NOMO-1 treated with DMSO at 0.1 percent for 48 hours (cell line): ENCODE measurements at regions not wholly inside any gene's neighbourhood (a gene's known extent, or its start where the extent isn't known, plus 50 kb on each side); places are given as distances from the start of the nearest gene placed in this dataset.

Experiments used
- DNase-seq: peaks from one replicate; lab custom pipeline; 2025; ENCODE audit not compliant: unreplicated experiment; lab: John Stamatoyannopoulos, UW

DNA sequence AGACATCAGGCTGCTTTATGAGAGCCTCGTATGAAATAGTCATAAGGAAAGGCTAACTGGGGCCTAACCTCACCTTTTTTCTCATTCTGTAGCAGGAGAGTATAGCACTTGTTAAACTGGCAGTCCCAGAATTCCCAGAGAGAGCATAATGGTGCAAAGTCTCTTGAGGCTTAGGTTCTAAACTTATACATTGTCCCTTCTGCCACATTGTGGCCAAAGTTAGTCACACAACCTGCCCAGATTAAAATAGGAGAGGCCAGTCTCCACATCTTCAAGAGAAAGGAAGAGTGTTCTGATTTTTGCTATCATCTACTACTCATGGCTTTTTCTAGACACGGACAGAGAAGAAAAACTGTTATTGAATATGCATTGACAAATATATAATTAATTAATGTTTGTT, 1588.9 kb upstream of the PCDH7 start:
- no peak for DNase-seq

DNA sequence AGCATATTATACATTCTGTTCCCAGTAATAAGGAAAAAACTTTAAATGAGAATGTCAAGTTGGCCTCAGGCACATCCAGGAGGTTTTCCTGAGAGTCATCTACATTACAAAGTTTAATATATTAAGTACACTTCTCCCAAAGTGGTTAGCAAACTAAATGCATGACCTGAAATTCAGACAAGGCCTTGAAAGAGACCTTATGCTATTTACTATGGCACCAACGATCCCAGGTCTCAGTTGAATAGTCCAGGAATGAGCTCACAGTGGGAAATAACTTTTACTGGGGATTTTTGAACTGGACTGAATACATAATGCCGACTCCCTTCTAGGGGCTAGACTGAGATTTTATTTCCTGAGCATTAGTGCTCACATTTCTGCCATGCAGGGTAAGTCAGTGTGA, 1577.5 kb upstream of the PCDH7 start:
- no peak for DNase-seq

DNA sequence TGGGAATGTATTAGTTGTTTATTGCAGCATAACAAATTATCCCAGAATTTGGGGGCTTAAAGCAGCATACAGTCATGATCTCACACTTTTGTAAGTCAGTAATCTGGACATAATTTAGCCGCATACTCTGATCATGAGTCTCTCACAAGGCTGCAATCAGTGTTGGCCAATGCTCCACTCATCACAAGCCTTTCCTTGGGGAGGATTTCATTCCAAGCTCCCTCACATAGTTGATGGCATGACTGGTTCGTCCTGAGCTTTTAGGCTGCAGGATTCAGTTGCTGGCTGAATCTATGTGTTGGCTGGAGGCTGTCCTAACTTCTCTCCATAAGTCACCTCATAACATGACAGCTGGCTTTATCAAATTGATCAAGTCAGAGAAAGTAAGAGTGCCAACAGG, 1568.6 kb upstream of the PCDH7 start:
- no peak for DNase-seq

DNA sequence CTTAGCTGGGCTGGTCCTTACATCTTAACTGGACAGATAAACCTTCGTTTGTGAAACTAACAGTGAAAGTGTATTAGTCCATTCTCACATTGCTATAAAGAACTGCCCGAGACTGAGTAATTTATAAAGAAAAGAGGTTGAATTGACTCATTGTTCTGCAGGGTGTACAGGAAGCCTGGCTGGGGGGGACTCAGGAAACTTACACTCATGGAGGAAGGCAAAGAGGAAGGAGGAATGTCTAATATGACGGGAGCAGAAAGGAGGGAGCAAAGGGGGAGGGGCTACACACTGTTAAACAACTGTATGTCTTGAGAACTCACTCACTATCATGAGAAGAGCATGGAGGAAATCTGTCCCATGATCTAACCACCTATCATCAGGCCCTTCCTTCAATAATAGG, 1566.5 kb upstream of the PCDH7 start:
- no peak for DNase-seq

DNA sequence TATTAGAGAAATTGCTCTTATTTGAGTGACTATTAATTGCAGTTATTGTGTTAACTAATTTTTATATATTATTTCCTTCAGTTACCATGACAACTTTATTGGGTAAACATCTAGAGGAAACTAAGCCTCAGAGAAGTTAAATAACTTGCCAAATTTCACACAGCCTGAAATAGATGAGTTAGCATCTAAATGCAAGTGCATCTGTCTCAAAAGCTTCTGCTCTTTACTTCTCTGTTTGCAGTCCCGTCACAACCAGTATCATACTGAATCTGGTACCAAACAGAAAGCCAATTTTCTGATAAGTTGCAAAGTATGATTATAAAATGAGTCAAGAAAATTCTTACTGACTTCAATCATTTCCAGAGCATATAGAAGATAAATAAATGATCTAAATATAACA, 1544.9 kb upstream of the PCDH7 start:
- DNase-seq: no peak

DNA sequence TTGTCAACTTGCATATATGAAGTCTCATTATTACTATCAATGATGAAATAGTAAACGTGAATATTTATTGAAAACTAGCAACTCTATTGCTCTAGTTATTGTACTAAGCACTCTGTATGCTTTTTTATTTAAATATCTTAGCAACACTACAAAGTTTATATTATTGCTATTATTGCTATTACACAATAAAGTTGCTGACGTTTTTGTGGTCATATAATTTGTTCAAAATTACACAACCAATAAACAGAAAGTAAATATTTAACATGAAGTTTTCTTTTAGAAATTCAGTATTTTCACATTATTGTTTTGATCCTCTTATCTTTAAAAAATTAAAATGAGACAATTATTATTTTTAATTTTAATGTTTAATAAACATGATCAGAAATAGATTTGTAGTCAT, 1521.1 kb upstream of the PCDH7 start:
- no peak for DNase-seq

DNA sequence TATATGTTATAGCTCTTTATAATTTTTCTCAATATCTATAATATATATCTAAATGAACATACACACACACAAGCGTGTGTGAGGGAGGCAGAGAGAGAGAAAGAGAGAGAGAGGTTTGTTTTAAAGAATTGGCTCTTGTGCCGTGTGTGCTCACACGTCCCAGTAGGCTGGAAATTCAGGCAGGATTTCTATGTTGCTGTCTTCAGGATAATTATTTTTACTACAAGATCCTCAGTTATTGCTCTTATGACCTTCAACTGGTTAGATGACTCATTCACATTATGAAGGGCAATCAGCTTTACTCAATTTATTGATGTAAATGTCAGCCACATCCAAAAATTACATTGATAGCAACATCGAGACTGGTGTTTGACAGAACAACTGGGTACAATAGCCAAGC, 1520.7 kb upstream of the PCDH7 start:
- no peak for DNase-seq

DNA sequence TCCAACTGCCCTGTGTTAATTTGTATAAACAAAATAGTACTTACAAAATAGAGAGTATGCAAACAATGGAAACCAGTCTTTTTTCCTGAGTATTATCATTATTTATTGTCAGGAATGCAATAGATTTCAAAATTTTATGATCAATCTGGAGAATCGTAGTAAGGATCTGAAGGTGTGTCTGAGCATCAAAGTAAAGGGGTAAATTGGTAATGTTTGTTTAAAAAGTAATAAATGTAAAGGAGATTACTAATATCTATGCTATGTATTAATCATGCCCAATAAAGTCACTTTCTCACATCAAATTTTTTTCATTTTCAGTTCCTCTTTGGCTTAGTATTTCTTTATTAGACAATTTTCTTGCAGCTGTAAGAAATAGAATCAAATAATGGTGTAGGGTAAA, 1507.1 kb upstream of the PCDH7 start:
- no peak for DNase-seq

DNA sequence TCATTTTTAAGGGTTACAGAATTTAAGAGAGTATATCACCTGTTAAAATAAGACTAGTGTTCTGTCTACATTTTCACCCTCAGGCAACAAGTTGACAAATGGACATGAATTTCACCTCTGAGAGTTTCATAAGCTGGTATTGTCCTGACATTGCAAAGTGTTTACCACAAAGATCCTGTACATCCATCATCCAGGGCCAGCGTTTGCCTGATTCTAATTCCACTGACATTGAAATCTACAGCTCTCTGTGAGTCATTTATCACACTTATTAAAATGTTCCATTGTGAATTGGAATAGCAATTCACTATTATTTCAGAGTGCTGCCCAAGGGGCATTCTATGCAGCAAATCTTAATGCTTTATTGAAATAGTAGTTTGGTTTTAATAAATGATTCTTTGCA, 1499.4 kb upstream of the PCDH7 start:
- DNase-seq: no peak

DNA sequence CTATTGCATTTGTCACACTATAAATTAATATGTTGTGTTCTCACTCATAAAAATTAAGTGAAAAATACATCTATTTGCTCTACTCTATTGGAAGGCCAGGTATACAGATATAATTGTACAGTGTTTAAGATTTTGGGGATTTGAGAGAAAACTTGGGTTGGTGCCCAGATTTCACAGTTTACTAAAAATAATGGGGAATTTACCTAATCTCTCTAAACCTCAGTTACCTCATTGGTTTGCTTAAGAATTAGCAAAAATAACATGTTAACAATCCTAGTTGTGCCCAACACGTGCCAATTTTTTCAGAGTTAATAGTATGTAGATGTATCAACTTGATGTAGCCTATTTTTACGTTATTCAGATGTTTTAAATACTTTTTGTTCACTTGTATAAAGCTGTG, 1495.3 kb upstream of the PCDH7 start:
- DNase-seq: no peak

DNA sequence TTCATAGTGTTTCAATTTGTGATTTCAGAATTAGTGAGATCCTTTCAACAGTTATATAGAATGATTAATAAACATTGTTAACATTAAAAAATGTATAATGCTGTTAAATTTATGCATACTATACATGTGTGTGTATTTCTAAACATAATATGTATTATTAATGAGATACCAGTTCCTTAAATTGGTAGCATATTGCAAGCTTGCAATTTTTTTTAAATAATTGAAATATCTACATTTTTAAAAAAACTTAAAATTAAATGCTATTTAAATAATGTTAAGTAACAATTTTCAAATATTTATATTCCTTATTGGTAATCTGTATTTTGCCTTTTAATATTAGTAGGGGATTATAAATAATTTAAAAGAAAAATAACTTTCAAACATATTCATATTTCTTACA, 1479.5 kb upstream of the PCDH7 start:
- DNase-seq: no peak

DNA sequence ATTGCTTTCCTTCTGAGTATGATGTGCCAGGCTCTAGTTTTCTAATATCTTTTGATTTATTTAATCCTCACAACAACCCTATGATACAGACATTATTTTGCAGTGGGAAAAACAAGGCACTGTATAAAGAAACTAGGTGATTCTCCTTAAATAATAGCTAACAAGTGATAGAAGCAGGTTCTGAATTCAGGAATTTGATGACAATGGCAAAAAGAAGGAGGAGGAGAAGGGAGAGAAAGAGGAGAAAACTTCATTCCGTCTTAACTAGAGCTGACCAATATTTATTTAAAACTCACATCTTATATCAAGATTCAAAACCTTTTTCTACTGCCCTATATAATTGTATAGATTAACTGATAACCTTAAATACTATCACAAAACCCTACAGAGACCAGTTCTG, 1477.1 kb upstream of the PCDH7 start:
- no peak for DNase-seq

DNA sequence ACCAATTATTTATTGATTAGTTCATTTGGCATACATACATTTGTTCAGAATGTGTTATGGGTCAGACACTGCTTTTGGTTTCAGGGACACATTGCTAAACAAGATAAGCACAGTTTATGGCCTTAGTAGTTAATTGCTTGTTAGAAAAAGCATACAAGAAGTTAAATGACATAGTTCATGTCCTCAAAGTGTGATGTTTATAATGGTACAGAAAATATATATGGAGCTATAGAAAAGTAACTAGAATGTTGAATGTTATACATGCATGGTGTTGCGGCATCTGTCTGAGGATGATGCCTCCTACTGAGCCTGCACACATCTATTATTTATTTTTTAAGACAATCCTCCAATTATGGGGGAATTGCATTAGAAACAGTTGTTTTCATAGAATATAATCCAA, 1476.3 kb upstream of the PCDH7 start:
- DNase-seq: no peak

DNA sequence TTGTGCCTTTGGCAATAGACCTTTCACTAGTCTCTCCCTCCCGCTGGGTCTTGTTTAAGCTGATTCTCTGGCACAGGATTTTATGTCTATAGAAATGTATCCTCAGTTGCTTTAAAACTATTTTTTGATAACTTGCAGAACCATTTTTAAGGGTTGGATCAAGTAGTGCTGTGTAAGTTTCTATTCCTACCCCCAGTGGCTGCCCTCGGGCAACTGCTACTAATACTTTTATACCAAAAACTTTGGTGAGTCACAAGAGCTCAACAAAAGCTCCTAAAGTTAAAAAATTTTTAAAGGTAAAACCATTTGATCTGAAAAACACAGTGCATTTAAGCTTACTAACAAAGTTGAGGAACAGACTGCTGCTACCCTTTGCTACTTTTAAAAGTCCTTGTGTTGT, 1460.6 kb upstream of the PCDH7 start:
- DNase-seq: no peak

DNA sequence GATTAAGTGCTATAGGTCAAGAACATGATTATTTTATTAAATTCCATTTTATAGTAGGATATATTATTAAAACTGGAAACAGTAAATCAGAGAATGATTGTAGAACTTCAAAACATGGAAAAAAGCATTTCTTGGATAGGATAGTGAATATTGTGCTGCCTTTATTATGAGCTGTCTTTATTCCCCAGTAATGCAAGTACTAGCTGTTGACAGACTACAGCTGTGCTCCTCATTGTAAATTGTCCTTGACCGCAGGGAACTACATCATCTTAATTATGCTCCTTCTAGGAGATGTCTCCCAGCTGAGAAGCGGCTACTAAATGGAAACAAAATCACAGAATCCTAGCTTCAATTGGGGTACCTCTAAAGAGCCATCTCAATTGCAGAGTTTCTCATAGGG, 1457.2 kb upstream of the PCDH7 start:
- DNase-seq: no peak

DNA sequence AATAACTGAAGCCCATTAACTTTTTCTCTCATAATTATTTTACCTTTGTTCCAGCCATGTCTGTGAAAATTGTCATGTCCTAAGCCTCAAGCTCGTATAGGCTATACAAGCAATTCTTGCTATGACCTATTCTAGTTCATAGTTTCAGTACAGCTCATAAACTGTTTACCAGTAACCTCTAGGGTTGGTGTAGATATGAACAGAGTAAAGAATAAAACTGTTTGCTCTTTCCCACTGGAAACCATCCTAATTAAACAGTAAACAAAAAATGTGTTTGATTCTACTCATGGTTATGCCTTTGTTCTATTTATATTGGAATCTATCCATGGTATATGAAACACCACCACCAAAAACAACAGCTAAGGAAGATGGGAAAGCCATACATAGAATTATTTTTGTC, 1444.0 kb upstream of the PCDH7 start:
- DNase-seq: no peak

DNA sequence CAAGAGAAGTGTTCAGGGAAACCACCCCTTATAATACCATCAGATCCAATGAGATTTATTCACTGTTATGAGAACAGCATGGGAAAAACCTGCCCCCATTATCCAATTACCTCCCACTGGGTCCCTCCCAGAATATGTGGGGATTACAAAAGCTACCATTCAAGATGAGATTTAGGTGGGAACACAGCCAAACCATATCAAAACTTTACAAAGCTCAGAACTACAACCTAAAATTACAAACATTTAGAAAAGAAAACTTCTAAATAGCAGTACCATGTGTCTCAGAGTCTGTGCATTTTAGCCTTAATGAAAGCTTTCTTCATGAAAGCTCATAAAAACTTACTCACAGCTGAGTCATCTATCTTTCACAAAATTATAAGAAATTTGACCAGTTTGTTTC, 1442.8 kb upstream of the PCDH7 start:
- DNase-seq: no peak

DNA sequence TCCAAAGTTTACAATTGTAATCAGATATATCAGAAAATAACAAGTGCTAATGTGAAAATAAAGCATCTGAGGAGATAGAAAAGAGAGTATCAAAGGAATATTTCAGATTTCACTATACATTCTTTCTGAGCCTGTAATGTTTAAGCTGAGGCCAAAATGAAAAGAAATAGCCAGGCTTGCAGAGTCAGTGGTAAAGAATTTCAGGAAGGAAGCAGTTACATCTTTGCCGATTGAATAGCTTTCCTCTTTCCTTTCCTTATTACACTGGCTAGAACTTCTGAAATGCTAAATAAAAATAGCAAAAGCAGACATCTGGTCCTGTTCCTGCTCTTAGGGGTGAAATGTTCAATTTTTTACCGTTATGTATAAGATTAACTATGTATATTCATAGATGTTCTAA, 1441.6 kb upstream of the PCDH7 start:
- DNase-seq: no peak

DNA sequence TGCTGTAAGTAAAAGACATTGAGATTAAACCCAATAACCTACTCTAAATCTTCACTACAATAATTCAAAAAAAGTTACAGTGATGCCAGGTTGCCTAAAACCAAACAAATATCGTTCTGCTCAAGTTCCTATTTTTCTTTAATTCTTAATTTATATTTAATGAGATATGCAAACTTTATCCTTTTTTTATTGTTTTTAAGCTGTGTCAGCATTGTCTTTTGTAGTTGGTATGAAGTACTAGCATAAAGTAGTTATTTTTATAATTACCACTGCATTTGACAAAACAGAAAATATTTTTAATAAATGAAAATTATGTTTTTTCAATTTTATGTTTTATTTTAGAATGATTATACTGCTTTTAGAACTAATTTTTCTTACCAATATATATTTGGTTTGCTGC, 1431.1 kb upstream of the PCDH7 start:
- DNase-seq: no peak

DNA sequence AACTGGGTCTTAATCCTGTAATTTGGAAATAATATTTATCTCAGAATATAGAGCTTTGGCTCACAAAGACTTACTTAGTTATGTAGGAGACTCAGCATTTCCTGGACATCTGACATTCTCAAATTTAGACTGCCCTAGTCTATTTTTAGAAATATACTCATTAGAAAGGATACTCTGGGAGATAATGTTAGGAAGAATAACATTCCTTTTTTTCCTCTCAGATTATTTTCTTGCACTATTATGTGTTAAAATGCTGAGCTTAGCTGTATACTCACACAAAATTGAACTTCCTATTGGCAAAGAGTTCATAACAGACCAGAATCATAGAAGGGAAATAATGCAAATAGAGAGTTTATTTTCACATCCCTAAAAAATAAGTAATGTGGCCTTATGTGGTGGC, 1424.9 kb upstream of the PCDH7 start:
- DNase-seq: no peak

DNA sequence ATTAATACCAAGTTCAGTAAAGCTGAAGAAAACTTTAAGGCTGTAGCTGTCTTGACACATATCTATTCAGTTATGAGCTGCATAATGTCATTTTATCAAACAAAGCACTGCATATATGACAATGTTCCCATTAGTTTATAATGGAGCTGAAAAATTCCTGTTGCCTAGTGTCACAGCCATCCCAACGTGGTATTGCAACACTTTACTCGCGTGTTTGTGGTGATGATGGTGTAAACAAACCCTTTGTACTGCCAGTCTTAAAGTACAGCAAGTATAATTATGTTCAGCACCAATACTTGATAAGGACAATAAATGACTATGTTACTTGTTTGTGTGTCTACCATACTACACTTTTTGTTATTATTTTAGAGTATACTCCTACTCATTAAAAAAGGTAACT, 1415.6 kb upstream of the PCDH7 start:
- no peak for DNase-seq

DNA sequence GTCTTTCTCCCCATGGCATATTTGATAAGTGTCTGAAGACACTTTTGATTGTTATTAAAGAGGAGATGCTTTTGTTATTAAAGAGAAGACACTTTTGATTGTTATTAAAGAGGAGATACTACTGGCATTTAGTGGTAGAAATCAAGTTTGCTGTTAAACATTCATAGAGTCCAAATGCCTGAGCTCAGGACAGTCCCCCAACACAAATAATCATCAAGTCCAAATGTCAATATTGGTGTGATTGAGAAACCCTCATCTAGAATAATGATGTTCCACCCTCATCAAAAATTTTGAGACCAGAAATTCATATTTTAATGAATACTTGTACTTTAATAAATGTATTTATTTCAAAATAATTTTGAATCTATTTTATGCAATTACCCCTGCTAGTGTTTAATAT, 1412.9 kb upstream of the PCDH7 start:
- no peak for DNase-seq

DNA sequence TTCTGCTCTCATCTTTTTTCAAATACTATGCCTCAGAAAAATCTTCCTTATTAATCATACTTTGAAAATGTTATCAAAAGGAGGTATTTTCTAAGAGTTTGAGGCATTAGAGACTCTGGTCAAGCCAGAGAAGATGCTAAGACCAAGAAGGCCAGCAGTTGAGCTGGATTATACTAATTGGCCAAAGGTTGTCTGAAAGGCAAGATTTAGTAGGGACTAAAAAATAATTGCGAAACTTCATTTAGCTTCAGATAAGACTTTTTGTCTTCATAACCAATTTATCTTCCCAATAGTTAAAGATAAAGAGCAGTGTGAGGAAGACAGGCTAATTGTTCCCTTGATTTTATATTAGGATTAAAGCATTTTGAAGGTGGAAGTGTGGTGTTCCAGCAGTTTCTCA, 1412.4 kb upstream of the PCDH7 start:
- DNase-seq: no peak

DNA sequence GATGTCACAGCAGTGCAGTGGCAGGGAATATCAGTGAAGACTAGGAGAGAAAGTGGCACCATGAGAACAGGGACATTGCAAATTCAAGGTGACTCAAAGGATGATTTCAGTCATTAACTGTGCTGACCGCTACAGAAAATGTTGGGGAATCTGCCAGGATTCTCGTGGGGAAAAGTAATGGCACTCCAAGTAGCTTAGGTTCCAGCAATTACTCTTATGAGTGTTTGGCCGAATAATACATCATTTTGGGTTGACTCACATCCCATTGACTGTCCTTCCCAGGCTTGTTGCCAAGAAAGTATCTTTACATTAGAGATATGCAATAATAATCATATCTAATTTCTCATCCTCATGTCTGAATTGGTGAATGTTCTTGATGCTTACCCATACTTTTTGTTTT, 1411.1 kb upstream of the PCDH7 start:
- DNase-seq: no peak
